HG03135 (cell line): ENCODE measurements at regions not wholly inside any gene's neighbourhood (a gene's known extent, or its start where the extent isn't known, plus 50 kb on each side); places are given as distances from the start of the nearest gene placed in this dataset.

ENCODE experiments used
- ATAC-seq: cut with Tn5 transposase; IDR thresholded peaks from one replicate; pipeline ENCODE4 v1.9.1; 2021; ENCODE audit warnings: mild to moderate bottlenecking, moderate library complexity; ENCODE audit not compliant: unreplicated experiment

- no peak for ATAC-seq
Measured at GRCh38 chr15:47516558-47516957, 200.7 kb upstream of the SEMA6D start.

GRCh38 chr15:47516972-47517371, 200.3 kb upstream of the SEMA6D start:
- ATAC-seq, result no peak

GRCh38 chr15:47517737-47518136, 199.6 kb upstream of the SEMA6D start:
- ATAC-seq, result no peak

- ATAC-seq, result no peak
Measured at GRCh38 chr15:47523681-47524475, 193.4 kb upstream of the SEMA6D start.

- no peak for ATAC-seq
Measured at GRCh38 chr15:47529241-47529640, 188.1 kb upstream of the SEMA6D start.

GRCh38 chr15:47534673-47535072, 182.6 kb upstream of the SEMA6D start:
- ATAC-seq, result no peak

- no peak for ATAC-seq
Measured at GRCh38 chr15:47541562-47541961, 175.7 kb upstream of the SEMA6D start.

- no peak for ATAC-seq
Measured at GRCh38 chr15:47542312-47542989, 174.9 kb upstream of the SEMA6D start.

- no peak for ATAC-seq
Measured at GRCh38 chr15:47548231-47548630, 169.1 kb upstream of the SEMA6D start.

GRCh38 chr15:47548986-47549385, 168.3 kb upstream of the SEMA6D start:
- ATAC-seq, result no peak

GRCh38 chr15:47551079-47551478, 166.2 kb upstream of the SEMA6D start:
- ATAC-seq, result no peak

GRCh38 chr15:47551546-47551945, 165.8 kb upstream of the SEMA6D start:
- no peak for ATAC-seq

GRCh38 chr15:47552978-47553608, 164.2 kb upstream of the SEMA6D start:
- no peak for ATAC-seq

GRCh38 chr15:47553947-47554346, 163.4 kb upstream of the SEMA6D start:
- ATAC-seq, result no peak

- ATAC-seq, result no peak
Measured at GRCh38 chr15:47561102-47561501, 156.2 kb upstream of the SEMA6D start.

GRCh38 chr15:47565949-47566348, 151.4 kb upstream of the SEMA6D start:
- ATAC-seq, result no peak

- ATAC-seq, result no peak
Measured at GRCh38 chr15:47566610-47567009, 150.7 kb upstream of the SEMA6D start.

GRCh38 chr15:47568030-47568429, 149.3 kb upstream of the SEMA6D start:
- no peak for ATAC-seq

GRCh38 chr15:47570044-47570443, 147.3 kb upstream of the SEMA6D start:
- no peak for ATAC-seq

- no peak for ATAC-seq
Measured at GRCh38 chr15:47570451-47570850, 146.9 kb upstream of the SEMA6D start.

- ATAC-seq, result no peak
Measured at GRCh38 chr15:47570881-47571640, 146.2 kb upstream of the SEMA6D start.
